T-helper 2 cell treated with Interferon-gamma antibody and Interleukin-4, amounts not matched to agents 100 ng/mL and 5 ng/mL, for 36 hours (primary cell): ENCODE measurements at regions not wholly inside any gene's neighbourhood (a gene's known extent, or its start where the extent isn't known, plus 50 kb on each side); places are given as distances from the start of the nearest gene placed in this dataset.
"Not testable (repeated sequence)": the region's sequence is repeated elsewhere in the genome, so short reads cannot be mapped to it uniquely, and the experiment has no call there.

ENCODE experiments used
- intact Hi-C: fragments of 100-400 bp; cut with micrococcal nuclease; formaldehyde crosslinking; loops from one replicate; pipeline ENCODE4 v1.15.1; 2023

DNA sequence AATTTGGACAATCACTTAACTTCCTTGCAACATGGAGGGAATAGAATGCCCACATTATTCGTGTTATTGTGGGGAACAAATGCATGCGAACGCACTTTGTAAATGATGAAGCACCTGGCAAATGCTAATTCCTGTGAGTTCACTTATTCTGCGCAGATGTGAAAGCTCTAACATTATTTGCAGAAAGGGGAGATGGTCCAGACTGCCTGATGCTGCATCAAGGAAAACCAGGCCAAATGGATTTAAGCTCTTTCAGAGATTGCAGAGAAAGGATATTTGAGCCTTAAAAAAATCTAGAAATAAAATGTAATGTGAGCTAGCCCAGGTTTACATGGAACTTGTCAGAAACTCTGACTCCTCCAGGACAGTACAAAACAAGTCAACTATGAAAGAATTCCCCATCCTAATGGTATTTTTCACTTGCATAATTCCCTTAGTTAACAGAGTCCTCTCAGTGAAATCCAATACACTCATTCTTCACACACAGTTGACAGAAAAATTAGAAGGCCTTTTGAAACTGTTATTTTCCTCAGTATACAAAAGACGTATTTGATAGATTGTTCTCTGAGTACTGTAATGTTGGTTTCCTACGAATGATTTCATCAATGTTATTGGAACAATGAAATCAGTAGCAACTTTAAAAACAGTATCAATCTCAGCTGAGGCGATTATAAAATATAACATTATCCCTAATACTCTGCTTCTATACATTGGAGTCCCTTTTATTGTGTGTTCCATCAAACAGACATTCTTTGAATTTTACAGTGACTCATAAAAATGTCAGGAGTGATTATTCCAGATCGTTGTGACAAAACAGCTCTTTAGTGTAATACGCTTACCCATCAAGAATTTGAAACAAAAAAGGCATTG is 136.3 kb upstream of the ANK3 start:
- intact Hi-C loops, result no loop called here

DNA sequence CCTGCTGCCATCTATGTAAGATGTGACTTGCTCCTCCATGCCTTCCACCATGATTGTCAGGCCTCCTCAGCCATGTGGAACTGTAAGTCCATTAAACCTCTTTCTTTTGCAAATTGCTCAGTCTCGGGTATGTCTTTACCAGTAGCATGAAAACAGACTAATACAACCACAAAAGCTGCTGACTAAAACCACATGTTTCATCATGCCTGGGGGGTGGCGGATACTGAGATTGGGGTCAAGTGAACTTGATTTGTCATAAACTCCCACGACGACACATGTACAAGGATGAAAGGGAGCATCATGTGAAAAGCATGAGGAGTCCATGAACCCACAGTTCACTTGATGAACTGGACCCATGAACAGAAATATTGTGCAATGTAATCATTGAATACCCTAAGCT is 134.9 kb upstream of the ANK3 start:
- intact Hi-C loops, result no loop called here

- intact Hi-C loops, result not testable (repeated sequence)
These were observed 133.7 kb upstream of the ANK3 start for GRCh38 chr10:60523371-60523770.

- intact Hi-C loops, result no loop called here
These were observed 132.9 kb upstream of the ANK3 start for GRCh38 chr10:60522617-60523016.

DNA sequence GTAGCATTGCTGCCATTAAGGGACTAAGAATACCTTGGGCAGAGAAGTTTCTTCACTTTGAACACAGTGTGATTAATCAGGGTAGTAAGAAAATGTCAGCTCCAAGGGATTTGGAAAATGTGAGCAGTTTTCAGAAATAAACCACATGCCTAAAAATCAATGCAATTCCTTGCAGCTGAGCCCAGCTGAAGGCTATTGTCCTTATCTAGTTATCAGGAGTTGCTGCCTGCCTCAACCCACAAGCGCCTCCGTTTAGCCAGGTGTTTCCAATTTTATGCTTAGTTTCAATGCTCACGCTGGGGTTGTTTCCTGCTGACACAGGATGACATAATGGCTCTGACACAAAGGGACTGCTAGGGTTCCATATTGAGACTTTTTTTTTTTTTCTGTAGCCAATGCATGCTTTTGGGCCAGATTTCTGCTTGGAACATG is 132.3 kb upstream of the ANK3 start:
- intact Hi-C loops, result no loop called here

- intact Hi-C loops, result no loop called here
These were observed 129.1 kb upstream of the ANK3 start for GRCh38 chr10:60518745-60519144.

- intact Hi-C loops, result no loop called here
These were observed 128.1 kb upstream of the ANK3 start for GRCh38 chr10:60517805-60518204.

GRCh38 chr10:60513281-60513680 is 123.6 kb upstream of the ANK3 start:
- intact Hi-C loops, result no loop called here

DNA sequence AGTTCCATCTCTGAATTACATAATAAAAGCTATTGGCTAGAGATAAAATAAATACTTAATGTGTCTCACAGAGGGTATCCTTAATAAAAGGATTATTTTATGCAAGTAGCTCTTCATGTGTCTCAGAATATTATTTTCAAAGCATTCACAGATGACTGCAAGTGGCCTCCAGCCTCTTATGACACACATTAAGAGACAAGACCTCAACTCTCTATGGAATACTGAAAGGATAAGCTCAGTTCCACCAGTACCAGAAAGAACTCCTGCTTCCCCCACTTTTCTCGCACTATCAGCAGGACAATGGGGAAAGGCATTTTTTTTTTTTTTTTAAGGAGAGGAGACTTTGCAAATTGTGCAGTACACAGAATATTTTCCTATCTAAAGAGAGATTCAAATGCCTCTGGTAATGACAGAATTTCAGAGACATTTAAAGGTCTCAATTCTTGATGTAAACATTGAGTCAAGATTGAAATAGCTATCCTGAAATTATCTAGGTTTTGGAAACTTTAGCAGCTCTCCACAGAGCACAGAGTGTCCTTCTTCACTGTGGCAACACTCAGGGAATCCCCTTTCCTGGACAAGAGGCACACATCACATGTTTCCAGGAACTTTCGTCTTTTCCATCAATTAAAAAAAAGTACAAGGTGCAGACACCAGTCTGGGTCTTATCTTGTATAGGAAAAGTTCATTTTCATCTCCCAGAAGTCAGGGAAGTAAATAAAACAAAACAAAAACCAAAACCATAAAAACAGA is 122.0 kb upstream of the ANK3 start:
- intact Hi-C loops, result no loop called here

GRCh38 chr10:60508831-60509230 is 119.2 kb upstream of the ANK3 start:
- intact Hi-C loops, result no loop called here

DNA sequence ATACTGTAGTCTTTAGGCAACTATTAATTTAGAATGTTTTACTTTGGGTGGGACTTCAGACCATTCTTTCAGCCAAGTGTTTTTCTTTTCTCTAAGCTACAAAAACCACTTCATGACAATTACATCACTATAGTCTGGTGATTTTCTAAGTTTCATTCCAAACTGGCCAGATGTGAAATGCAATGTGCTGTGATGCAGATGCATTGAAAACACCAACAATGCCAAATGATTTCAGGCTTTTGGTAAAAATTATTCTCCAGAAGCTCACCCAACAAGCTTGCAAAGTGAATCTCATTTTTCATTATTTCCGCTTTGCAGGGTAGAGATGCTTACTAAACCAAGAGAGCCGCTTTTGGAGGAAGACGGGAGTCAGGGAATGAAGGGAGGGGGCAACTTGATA is 118.4 kb upstream of the ANK3 start:
- intact Hi-C loops, result no loop called here

DNA sequence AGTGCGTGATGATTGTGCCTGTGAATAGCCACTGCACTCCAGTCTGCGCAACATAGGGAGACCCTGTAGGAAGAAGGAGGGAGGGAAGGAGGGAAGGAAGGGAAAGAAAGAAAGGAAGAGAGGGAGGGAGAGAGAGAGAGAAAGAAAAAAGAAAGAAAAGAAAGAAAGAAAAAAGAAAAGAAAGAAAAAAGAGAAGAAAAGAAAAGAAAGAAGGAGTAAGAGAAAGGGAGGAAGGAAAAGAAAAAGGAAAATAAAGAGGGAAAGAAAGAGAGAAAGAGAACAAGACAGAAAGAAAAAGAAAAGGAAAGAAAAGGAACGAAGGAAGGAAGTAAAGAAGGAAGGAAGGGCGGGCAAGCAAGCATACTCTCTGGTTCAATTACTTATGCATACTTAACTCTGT is 112.9 kb upstream of the ANK3 start:
- intact Hi-C loops, result no loop called here

- intact Hi-C loops, result no loop called here
These were observed 109.3 kb upstream of the ANK3 start for GRCh38 chr10:60498985-60499384.

GRCh38 chr10:60497364-60497763 is 107.7 kb upstream of the ANK3 start:
- intact Hi-C loops, result no loop called here

- intact Hi-C loops, result no loop called here
These were observed 106.5 kb upstream of the ANK3 start for GRCh38 chr10:60496181-60496580.

GRCh38 chr10:60495338-60496055 is 105.8 kb upstream of the ANK3 start:
- intact Hi-C loops, result no loop called here

- intact Hi-C loops, result no loop called here
These were observed 105.1 kb upstream of the ANK3 start for GRCh38 chr10:60494774-60495173.

DNA sequence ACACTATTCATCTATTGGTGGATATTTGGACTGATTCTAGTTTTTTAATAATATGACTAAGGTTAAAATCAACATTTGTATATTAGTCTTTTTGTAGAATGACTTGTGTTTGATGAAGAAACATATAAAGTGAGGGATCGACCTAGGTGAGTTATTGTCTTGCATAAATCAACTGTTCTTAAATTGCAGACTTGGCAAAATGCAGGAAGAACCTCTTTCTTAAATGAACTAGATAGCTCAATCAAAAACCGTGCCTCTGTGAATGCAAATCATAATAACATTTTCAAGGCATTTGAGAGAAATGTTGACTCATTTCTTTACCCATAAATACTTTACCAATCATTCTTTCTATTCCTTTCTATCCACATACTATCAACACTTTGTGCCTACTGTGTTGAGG is 101.5 kb upstream of the ANK3 start:
- intact Hi-C loops, result no loop called here

- intact Hi-C loops, result no loop called here
These were observed 100.3 kb upstream of the ANK3 start for GRCh38 chr10:60490013-60490412.

DNA sequence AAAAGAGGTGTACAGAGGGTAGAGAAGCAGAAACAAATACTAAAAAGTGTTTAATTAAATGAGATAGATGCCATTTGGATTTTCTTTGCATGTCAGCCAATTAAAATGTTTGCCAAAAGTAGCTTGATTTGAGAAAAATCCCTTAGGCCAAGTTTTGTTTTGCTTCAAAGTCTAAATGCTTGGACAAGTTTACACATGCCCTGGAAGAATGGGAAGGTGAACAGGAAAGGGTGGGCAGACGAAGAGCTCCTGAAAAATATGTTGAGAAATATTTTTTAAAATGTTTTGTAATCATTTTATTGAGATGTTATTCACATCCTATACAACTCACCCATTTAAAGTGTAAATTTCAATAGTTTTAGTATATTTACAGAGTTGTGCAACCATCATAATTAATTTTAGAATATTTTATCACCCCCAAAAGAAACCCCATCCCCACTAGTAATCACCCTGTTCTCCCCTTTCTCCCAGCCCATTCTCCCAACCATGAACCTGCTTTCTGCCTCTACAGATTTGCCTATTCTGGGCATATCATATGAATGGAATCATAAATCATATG is 98.5 kb upstream of the ANK3 start:
- intact Hi-C loops, result no loop called here

GRCh38 chr10:60487543-60487942 is 97.9 kb upstream of the ANK3 start:
- intact Hi-C loops, result no loop called here

DNA sequence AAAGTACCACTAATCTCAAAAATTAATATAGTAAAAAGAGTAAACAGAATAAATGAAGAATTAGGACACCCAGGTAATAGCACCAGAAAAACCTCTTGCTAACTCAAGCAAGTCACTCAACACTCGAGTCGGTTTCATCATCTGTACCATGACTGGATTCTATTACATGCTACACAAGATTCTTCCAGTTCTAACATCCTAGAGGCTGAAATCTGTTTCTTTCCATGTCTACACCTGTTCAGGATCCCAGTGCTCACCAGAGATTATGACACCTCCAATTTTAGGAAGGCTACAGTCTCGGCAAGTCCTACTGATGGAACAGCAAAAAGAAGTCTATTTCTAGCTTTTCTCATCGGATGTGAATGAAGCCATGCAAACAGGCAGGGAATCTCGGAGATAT is 95.3 kb upstream of the ANK3 start:
- intact Hi-C loops, result no loop called here
